Transverse colon (tissue), 4 donors: ENCODE measurements at regions not wholly inside any gene's neighbourhood (a gene's known extent, or its start where the extent isn't known, plus 50 kb on each side); places are given as distances from the start of the nearest gene placed in this dataset.

Experiments
- CTCF ChIP-seq, 5 experiments: fragments of 200-600 bp in 3 of 5; fragments of 450-650 bp in 2 of 5; sonication (generic) in 3 of 5; IDR thresholded peaks; 1 replicate in 2 of 5; 2 replicates in 3 of 5; pipeline ENCODE4 v1.5.1; 2016 to 2017; ENCODE audit warnings: antibody characterized with exemption in 5 of 5, inconsistent platforms in 3 of 5, mild to moderate bottlenecking in 2 of 5, moderate library complexity in 1 of 5
- POLR2A ChIP-seq: fragments of 450-650 bp; IDR thresholded peaks from one replicate; pipeline ENCODE4 v1.6.1; 2016; ENCODE audit warnings: antibody characterized with exemption, mild to moderate bottlenecking, moderate library complexity
- POLR2AphosphoS5 ChIP-seq, 3 donors: sonication (generic); formaldehyde crosslinking; IDR thresholded peaks; one replicate each; pipeline ENCODE4 v1.6.1; 2016; ENCODE audit warnings: antibody characterized with exemption in 3 of 3

- TF ChIP-seq CTCF (IDR thresholded peaks at IDR 0.05) (no peak), POLR2A (no peak), POLR2AphosphoS5 (IDR thresholded peaks at IDR 0.05) (no peak)
Observed at GRCh38 chr12:59168647-59169046, 248.3 kb upstream of the LRIG3 start.
